ENCODE measurements at regions not wholly inside any gene's neighbourhood (a gene's known extent, or its start where the extent isn't known, plus 50 kb on each side); places are given as distances from the start of the nearest gene placed in this dataset.

GRCh38 chr17:73802871-73803270, 158.6 kb upstream of the SDK2 start:
- Mint-ChIP-seq H3K4me3 (no peak overlapping the region), H3K27me3 (ENCODE audit: low read depth) (peaks cover 54% of the 10 kb centered on the region), H3K36me3 (peaks cover 6% of the 10 kb centered on the region), H3K4me1 (peaks cover 26% of the 10 kb centered on the region), H3K9me3 (peaks cover 24% of the 10 kb centered on the region), H3K27ac (no peak overlapping the region)
- TF ChIP-seq NFYB (CRISPR knock-in tag; conservative IDR thresholded peaks at IDR 0.05; ENCODE audit: low read depth): no peak
- no peak for TF ChIP-seq CREB1 (CRISPR knock-in tag; IDR thresholded peaks at IDR 0.05)
- TF ChIP-seq PRRX2 (CRISPR knock-in tag; IDR thresholded peaks at IDR 0.05): no peak
- no peak for ATAC-seq
- DNase-seq (ENCODE audit: low spot score): no peak
- ChIA-PET CTCF (no interaction called here), POLR2A (no interaction called here)

- POLR2A ChIA-PET: no interaction called here
- ATAC-seq (peak; percentile 67), DNase-seq (ENCODE audit: low spot score) (no peak)
- Mint-ChIP-seq H3K36me3 (peaks cover 6% of the 10 kb centered on the region), H3K9me3 (peaks cover 24% of the 10 kb centered on the region), H3K4me1 (peaks cover 26% of the 10 kb centered on the region), H3K27me3 (ENCODE audit: low read depth) (peaks cover 63% of the 10 kb centered on the region), H3K4me3 (no peak overlapping the region), H3K27ac (no peak overlapping the region)
- TF ChIP-seq E2F4 (CRISPR knock-in tag; IDR thresholded peaks at IDR 0.05; ENCODE audit: borderline replicate concordance, low read depth): no peak
- TF ChIP-seq NR1H2 (CRISPR knock-in tag; IDR thresholded peaks at IDR 0.05): no peak
- CTCF ChIA-PET: interaction anchor here (1.2 to 1.3 kb wide), 4 partner anchors 17 to 314 kb away, joined by 3 to 5 read pairs (median 3); no protein-coding TSS in a partner anchor
These were observed 159.8 kb upstream of the SDK2 start for GRCh38 chr17:73803964-73804435.

- CTCF ChIA-PET: interaction anchor here (0.6 kb wide), 1 partner anchor 23 kb away, joined by 3 read pairs; no protein-coding TSS in a partner anchor
These were observed 162.5 kb upstream of the SDK2 start for GRCh38 chr17:73806768-73807167.

GRCh38 chr17:73813201-73813600, 169.0 kb upstream of the SDK2 start:
- Mint-ChIP-seq H3K36me3 (peaks cover 3% of the 10 kb centered on the region; the same call in 1 of the 2 replicates), H3K4me3 (no peak overlapping the region), H3K27ac (no peak overlapping the region), H3K27me3 (ENCODE audit: low read depth) (peaks cover 15% of the 10 kb centered on the region), H3K9me3 (peaks cover 3% of the 10 kb centered on the region), H3K4me1 (peaks cover 24% of the 10 kb centered on the region)
- CTCF ChIA-PET: interaction anchor here (1.1 kb wide), 1 partner anchor 10 kb away, joined by 3 read pairs; no protein-coding TSS in a partner anchor
- TF ChIP-seq NFE2L1 (CRISPR knock-in tag; IDR thresholded peaks at IDR 0.05): no peak
- no peak for TF ChIP-seq RELA (CRISPR knock-in tag; IDR thresholded peaks at IDR 0.05; ENCODE audit: borderline replicate concordance)
- TF ChIP-seq PRRX2 (CRISPR knock-in tag; IDR thresholded peaks at IDR 0.05): no peak
- no peak for TF ChIP-seq TEAD4 (CRISPR knock-in tag; IDR thresholded peaks at IDR 0.05)
- TF ChIP-seq NFYB (CRISPR knock-in tag; conservative IDR thresholded peaks at IDR 0.05; ENCODE audit: low read depth): no peak
- TF ChIP-seq ESRRA (CRISPR knock-in tag; IDR thresholded peaks at IDR 0.05; ENCODE audit: borderline replicate concordance): no peak
- DNase-seq (ENCODE audit: low spot score) (no peak), ATAC-seq (no peak)
- POLR2A ChIA-PET: no interaction called here

More at GRCh38 chr17:73806768-73807167, 162.5 kb upstream of the SDK2 start:
- H3K27ac Mint-ChIP-seq: no peak overlapping the region
- no peak for ATAC-seq
- H3K4me3 Mint-ChIP-seq: no peak overlapping the region
- H3K36me3 Mint-ChIP-seq: peaks cover 6% of the 10 kb centered on the region
- POLR2A ChIA-PET: no interaction called here
- no peak for TF ChIP-seq ERG (CRISPR knock-in tag; IDR thresholded peaks at IDR 0.05)
- TF ChIP-seq FOXK1 (CRISPR knock-in tag; IDR thresholded peaks at IDR 0.05): no peak
- TF ChIP-seq ZNF138 (CRISPR knock-in tag; conservative IDR thresholded peaks at IDR 0.05): no peak
- no peak for TF ChIP-seq E2F1 (CRISPR knock-in tag; IDR thresholded peaks at IDR 0.05)
- no peak for TF ChIP-seq E2F5 (CRISPR knock-in tag; IDR thresholded peaks at IDR 0.05)
- TF ChIP-seq ZBTB21 (CRISPR knock-in tag; IDR thresholded peaks at IDR 0.05; ENCODE audit: borderline replicate concordance): no peak
- no peak for TF ChIP-seq SMAD3 (CRISPR knock-in tag; IDR thresholded peaks at IDR 0.05; ENCODE audit: borderline replicate concordance)
- TF ChIP-seq ATF1 (CRISPR knock-in tag; IDR thresholded peaks at IDR 0.05): no peak
- H3K4me1 Mint-ChIP-seq: peaks cover 14% of the 10 kb centered on the region
- DNase-seq (ENCODE audit: low spot score): no peak
- peaks cover 24% of the 10 kb centered on the region for H3K9me3 Mint-ChIP-seq
- peaks cover 54% of the 10 kb centered on the region for H3K27me3 Mint-ChIP-seq (ENCODE audit: low read depth)
